Gastroesophageal sphincter (tissue), 4 donors: ENCODE measurements at regions not wholly inside any gene's neighbourhood (a gene's known extent, or its start where the extent isn't known, plus 50 kb on each side); places are given as distances from the start of the nearest gene placed in this dataset.
"Not testable (repeated sequence)": the region's sequence is repeated elsewhere in the genome, so short reads cannot be mapped to it uniquely, and the experiment has no call there.

Source experiments
- ATAC-seq: fragments of 150-250 bp; one replicate; pipeline ENCODE4 v1.9.1; 2016; ENCODE audit warnings: mild to moderate bottlenecking, moderate library complexity
- H3K27ac ChIP-seq, 4 donors: fragments of 200-600 bp; sonication (generic) in 3 of 4; 1 replicate in 3 of 4; 2 replicates in 1 of 4; pipeline ENCODE4 v1.5.1; 2016 to 2019
- H3K27me3 ChIP-seq: fragments of 200-600 bp; sonication (generic); one replicate; pipeline ENCODE4 v1.5.1; 2019
- H3K36me3 ChIP-seq, 2 donors: fragments of 200-600 bp; sonication (generic); one replicate each; pipeline ENCODE4 v1.5.1; 2019; ENCODE audit warnings: control low read depth in 1 of 2
- H3K4me1 ChIP-seq, 3 donors: fragments of 200-600 bp; sonication (generic); 1 replicate in 2 of 3; 2 replicates in 1 of 3; pipeline ENCODE4 v1.5.1; 2016 to 2019; ENCODE audit warnings: control low read depth in 2 of 3
- H3K4me3 ChIP-seq, 2 donors: fragments of 200-600 bp; sonication (generic); one replicate each; pipeline ENCODE4 v1.5.1; 2019; ENCODE audit warnings: mild to moderate bottlenecking in 1 of 2, moderate library complexity in 1 of 2
- H3K9me3 ChIP-seq, 3 donors: fragments of 200-600 bp; sonication (generic); one replicate each; pipeline ENCODE4 v1.5.1; 2017 to 2019; ENCODE audit warnings: control low read depth in 2 of 3
- CTCF ChIP-seq, 4 experiments: fragments of 200-600 bp in 2 of 4; fragments of 450-650 bp in 2 of 4; sonication (generic) in 1 of 4; IDR thresholded peaks; one replicate each; pipeline ENCODE4 v1.5.1; 2017 to 2019; ENCODE audit warnings: antibody characterized with exemption in 4 of 4, mild to moderate bottlenecking in 2 of 4, moderate library complexity in 2 of 4
- EP300 ChIP-seq: sonication (generic); formaldehyde crosslinking; IDR thresholded peaks from one replicate; pipeline ENCODE4 v1.6.1; 2017; ENCODE audit warnings: antibody characterized with exemption, mild to moderate bottlenecking
- POLR2A ChIP-seq, 2 donors: fragments of 450-650 bp; IDR thresholded peaks; one replicate each; pipeline ENCODE4 v1.6.1; 2017; ENCODE audit warnings: antibody characterized with exemption in 2 of 2, mild to moderate bottlenecking in 2 of 2, moderate library complexity in 1 of 2
- POLR2AphosphoS5 ChIP-seq: sonication (generic); formaldehyde crosslinking; IDR thresholded peaks from one replicate; pipeline ENCODE4 v1.6.1; 2017; ENCODE audit warnings: antibody characterized with exemption
- WGBS, 2 donors: methylation state at CpG; one replicate each; pipeline ENCODE4 v1.1.5; 2018; ENCODE audit warnings: low coverage in 1 of 2; 5-methylcytosine and 5-hydroxymethylcytosine counted together

DNA sequence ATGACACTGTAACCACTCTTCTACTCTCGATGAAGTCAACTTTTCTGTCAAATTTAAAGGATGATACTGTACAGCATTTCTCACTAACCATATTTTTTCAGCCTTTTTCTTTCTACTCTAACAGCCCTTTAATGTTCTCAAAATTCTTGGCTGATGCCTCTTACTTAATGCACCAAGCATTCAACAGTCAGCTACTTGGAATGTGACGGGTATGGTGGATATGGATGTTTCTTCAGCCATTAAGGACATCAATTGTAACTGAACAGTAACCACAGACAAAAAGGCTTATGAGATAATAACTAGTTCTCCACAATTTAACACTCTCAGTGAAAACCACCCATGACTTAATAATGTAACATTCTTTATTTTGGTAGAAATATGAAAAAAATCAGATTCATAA lies 467.2 kb upstream of the ZNF337 start:
- no peak for TF ChIP-seq POLR2A (IDR thresholded peaks at IDR 0.05)
- no peak for TF ChIP-seq CTCF (IDR thresholded peaks at IDR 0.05)
- TF ChIP-seq EP300 = no peak
- TF ChIP-seq POLR2AphosphoS5 = no peak
- Histone ChIP-seq H3K4me1 (no peaks in the 10 kb centered on the region), H3K9me3 (no peaks in the 10 kb centered on the region), H3K4me3 (no peak overlapping the region), H3K27ac (no peak overlapping the region), H3K36me3 (no peaks in the 10 kb centered on the region), H3K27me3 (peaks cover 4% of the 10 kb centered on the region)
- 55 to 62% methylated on average over 2 of the region's 2 CpGs for WGBS, 2 donors
- no peak for ATAC-seq

- not testable (repeated sequence) for H3K9me3 ChIP-seq, H3K27me3 ChIP-seq, H3K4me3 ChIP-seq, ATAC-seq, H3K27ac ChIP-seq, H3K36me3 ChIP-seq, H3K4me1 ChIP-seq
- WGBS, 2 donors = 80% methylated on average over 2 of the region's 5 CpGs; no CpG with 5 or more reads in 1 of the 2 donors
Observed at GRCh38 chr20:26163151-26163550, 466.5 kb upstream of the ZNF337 start.

GRCh38 chr20:26161741-26162140 lies 465.1 kb upstream of the ZNF337 start:
- WGBS, 2 donors = 64% methylated on average over 3 of the region's 3 CpGs; no CpG with 5 or more reads in 1 of the 2 donors
- not testable (repeated sequence) for H3K27ac ChIP-seq

DNA sequence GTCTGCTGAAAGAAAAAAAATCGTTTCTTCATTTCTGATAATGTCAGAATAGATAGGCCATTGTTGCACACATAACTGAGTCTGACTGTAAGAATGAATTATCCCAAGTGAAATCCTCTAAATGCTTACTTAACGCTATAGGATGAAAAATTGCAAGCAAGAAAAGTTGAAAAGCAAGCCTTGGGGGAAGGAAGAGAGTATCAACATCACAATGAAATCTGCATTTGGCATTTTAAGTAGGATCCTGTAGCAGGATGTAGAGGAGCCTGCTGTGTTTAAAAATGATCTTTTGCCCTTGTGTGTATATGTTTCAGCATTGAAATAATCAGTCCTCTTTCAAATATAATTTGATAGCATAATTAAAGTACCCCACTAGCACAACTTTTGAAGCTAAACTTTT lies 464.3 kb upstream of the ZNF337 start:
- not testable (repeated sequence) for H3K27ac ChIP-seq, ATAC-seq, H3K4me3 ChIP-seq, H3K27me3 ChIP-seq, H3K36me3 ChIP-seq, H3K9me3 ChIP-seq, H3K4me1 ChIP-seq
- WGBS, 2 donors = 9 to 13% methylated on average over 2 of the region's 2 CpGs

More at GRCh38 chr20:26161741-26162140, 465.1 kb upstream of the ZNF337 start:
- not testable (repeated sequence) for H3K36me3 ChIP-seq, H3K27me3 ChIP-seq, H3K4me3 ChIP-seq, ATAC-seq, H3K4me1 ChIP-seq, H3K9me3 ChIP-seq

DNA sequence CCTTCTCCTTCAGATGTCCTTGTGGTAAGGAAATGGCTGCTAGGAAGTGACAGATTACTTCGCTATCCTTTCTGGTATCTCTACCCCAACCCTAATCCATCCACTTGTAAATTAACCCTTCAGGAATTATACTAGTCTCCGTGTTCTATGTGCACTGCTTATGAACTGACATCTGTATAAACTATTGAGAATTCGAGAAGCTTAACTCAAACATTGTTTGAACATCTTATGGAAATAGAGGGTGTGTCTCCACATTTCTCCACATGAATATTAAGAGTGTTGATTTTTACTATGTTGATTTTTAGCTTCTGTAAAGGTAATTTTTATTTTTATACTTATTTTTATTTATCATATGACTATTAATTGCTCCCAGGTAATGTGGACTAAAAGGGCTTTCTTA lies 457.6 kb upstream of the ZNF337 start:
- Histone ChIP-seq H3K27ac (no peak overlapping the region), H3K4me3 (no peak overlapping the region), H3K27me3 (peaks cover 4% of the 10 kb centered on the region), H3K4me1 (no peaks in the 10 kb centered on the region), H3K36me3 (no peaks in the 10 kb centered on the region), H3K9me3 (no peaks in the 10 kb centered on the region)
- TF ChIP-seq EP300 = no peak
- TF ChIP-seq POLR2A (IDR thresholded peaks at IDR 0.05) = no peak
- no peak for TF ChIP-seq POLR2AphosphoS5
- no peak for TF ChIP-seq CTCF (IDR thresholded peaks at IDR 0.05)
- WGBS, 2 donors = 48 to 58% methylated on average over 3 of the region's 3 CpGs
- no peak for ATAC-seq

GRCh38 chr20:26135325-26136110 lies 438.9 kb upstream of the ZNF337 start:
- H3K27me3 ChIP-seq = peaks cover 4% of the 10 kb centered on the region
- no peaks in the 10 kb centered on the region for H3K4me1 ChIP-seq
- H3K36me3 ChIP-seq = no peaks in the 10 kb centered on the region
- no peak overlapping the region for H3K4me3 ChIP-seq
- H3K27ac ChIP-seq = no peak overlapping the region
- TF ChIP-seq POLR2AphosphoS5 = no peak
- no peak for TF ChIP-seq POLR2A (IDR thresholded peaks at IDR 0.05)
- TF ChIP-seq CTCF (IDR thresholded peaks at IDR 0.05) = no peak
- TF ChIP-seq EP300 = no peak
- WGBS, 2 donors = 89 to 100% methylated on average over 2 to 11 of the region's 19 CpGs
- ATAC-seq = no peak
- no peaks in the 10 kb centered on the region for H3K9me3 ChIP-seq
